MM.1S (cell line): ENCODE measurements at regions not wholly inside any gene's neighbourhood (a gene's known extent, or its start where the extent isn't known, plus 50 kb on each side); places are given as distances from the start of the nearest gene placed in this dataset.

Experiments used
- CTCF ChIP-seq: fragments of 300-600 bp; sonication (generic); IDR thresholded peaks from 2 replicates; pipeline ENCODE4 v1.5.1; 2016; ENCODE audit warnings: antibody characterized with exemption, low read length, mixed read lengths
- EZH2 ChIP-seq: fragments of 300-600 bp; sonication (generic); optimal IDR thresholded peaks from 2 replicates; pipeline ENCODE3; 2017; ENCODE audit warnings: low read depth, mild to moderate bottlenecking, antibody characterized with exemption, low read length, mixed read lengths
- EZH2phosphoT487 ChIP-seq: fragments of 300-600 bp; sonication (generic); IDR thresholded peaks from 2 replicates; pipeline ENCODE4 v1.6.1; 2018; ENCODE audit warnings: antibody characterized with exemption, low read length

DNA sequence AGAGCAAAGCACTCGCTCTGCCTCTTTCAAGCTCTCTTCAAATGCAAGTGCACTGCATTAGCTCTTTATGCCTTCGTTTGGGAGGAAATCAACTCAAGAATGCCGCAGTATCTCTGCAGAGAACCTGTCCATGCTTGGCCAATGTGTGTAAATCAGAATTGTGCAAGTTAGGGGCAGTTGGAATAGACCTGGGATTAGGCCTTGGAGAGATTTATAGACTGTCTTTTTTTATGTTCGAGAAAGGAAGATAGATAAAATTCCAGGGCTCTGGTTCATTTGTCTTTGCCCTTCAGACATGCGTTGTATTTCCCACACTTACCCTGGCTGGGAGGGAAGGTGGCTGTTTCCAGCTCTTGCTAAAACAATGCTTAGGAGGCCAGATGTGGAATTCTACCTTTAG, 163.7 kb downstream of the MOBP start:
- no peak for TF ChIP-seq CTCF
- no peak for TF ChIP-seq EZH2
- TF ChIP-seq EZH2phosphoT487: no peak
